ENCODE measurements at regions not wholly inside any gene's neighbourhood (a gene's known extent, or its start where the extent isn't known, plus 50 kb on each side); places are given as distances from the start of the nearest gene placed in this dataset.

GRCh38 chr17:59451706-59452105, 113.7 kb upstream of the DHX40 start:
- no peak for DNase-seq

DNA sequence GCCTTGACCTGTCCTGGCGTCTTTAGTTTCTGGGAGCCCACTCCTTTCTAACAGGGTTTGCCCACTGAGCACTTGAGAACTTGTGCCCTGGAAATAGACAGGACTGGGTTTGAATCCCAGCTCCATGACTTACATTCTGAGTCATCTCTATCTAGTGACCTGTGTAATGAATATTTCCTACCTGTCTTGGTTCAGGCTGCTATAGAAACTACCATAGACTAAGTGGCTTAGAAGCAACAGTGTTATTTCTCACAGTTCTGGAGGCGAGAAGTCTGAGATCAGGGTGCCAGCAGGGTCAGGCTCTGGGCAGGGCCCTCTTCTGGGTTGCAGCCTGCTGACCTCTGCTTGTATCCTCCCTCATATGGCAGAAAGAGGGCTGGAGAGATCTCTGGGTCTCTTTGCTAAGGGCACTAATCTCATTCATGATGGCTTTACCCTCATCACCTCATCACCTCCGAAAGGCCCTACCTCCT, 110.7 kb upstream of the DHX40 start:
- DNase-seq, result no peak

- no peak for DNase-seq
These were observed 109.0 kb upstream of the DHX40 start for GRCh38 chr17:59456428-59456827.

DNA sequence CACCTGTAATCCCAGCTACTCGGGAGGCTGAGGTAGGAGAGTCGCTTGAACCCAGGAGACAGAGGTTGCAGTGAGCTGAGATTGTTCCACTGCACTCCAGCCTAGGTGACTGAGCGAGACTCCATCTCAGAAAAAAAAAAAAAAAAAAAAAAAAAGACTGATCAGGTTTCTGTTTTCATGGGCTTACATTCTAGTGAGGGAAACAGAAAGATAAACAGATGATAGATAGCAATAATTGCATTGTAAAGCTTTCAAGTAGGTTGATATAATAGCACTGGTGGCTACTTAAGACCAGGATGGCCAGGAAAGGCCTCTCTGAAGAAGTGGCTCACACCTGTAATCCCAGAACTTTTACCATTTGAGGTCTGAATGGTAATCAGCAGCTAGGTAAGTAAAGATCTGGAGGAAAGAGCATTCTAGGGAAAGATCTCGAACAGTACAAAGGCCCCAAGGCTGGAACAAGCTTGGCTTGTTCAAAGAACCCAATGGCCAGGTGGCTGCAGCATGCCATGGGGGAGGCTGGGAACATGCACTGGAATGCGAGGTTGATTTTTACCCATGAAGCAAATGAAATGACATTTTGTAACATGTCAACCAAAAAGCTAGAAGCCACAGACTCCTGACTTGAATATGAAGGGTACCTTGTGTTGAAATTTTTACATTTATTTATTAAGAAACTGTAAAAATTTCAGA, 108.3 kb upstream of the DHX40 start:
- DNase-seq, result no peak

DNA sequence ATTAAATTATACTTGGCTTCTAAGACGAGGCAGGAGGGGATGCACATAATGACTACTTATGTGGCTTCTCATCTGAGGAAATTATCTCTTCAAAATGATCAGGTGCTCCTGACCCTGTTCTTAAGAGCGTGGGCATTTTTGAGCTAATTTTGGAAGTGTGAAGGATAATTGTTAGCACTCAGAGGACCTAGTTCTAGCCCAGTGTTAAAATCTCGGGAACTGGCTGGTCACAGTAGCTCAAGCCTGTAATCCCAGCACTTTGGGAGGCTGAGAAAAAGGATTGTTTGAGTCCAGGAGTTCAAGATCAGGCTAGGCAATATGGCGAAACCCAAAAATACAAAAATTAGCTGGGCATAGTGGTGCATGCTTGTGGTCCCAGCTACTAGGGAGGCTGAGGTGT, 103.0 kb upstream of the DHX40 start:
- no peak for DNase-seq

GRCh38 chr17:59464246-59464645, 101.2 kb upstream of the DHX40 start:
- no peak for DNase-seq

- DNase-seq, result no peak
These were observed 99.5 kb upstream of the DHX40 start for GRCh38 chr17:59465949-59466307.

DNA sequence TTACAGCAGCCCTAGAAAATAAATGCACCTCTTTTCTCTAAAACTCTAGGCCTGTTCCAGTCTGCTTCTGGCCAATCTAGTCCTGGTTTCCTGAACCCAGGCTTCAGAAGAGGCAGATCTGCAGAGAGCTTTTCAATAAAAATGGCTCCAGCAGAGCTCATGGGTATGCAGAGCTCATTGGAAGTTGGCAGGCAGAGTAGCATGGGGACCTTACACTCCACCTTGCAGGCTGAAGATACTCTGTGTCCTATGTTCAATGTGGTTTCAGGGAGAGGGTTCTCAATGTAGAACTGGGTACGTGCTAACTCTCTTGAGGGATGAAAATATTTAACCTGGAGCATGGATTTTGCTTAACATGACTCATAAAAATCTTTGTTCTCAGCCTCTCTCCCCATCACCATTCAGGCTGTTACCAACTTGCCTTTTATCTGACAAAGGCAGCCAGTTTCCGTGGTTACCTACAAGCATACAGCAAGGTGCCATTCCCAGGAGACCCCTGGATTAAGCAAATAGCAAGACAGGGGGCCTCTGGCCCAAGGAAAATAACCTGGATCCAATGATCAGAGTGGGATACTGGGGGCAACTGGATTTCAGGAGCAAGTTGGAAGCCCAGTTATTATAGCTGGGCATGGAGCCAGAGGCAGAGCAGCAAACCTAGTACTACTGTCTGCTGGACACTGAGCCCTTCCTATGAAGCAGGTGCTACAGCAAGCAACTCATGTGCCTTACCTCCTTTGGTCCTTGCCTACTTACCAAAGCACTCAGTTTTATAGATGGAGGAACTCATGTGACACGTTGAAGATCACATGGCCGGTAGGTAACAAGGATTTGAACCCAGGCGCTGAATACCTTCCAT, 98.2 kb upstream of the DHX40 start:
- DNase-seq, result no peak

- no peak for DNase-seq
These were observed 95.5 kb upstream of the DHX40 start for GRCh38 chr17:59469786-59470485.

GRCh38 chr17:59470624-59471297, 94.6 kb upstream of the DHX40 start:
- no peak for DNase-seq

DNA sequence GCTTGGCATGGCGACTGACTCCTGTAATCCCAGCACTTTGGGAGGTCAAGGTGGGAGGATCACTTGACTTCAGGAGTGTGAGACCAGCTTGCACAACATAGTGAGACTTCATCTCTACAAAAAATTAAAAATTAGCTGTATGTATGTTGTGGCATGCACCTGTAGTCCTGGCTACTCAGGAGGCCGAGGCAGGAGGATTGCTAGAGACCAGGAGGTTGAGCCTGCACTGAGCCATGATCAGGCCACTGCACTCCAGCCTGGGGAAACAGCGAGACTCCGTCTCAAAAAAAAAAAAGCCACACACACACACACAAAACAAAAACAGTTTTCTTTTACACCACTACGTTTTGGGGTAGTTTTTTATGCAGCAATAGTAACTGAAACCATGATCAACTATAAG, 89.0 kb upstream of the DHX40 start:
- DNase-seq, result no peak

DNA sequence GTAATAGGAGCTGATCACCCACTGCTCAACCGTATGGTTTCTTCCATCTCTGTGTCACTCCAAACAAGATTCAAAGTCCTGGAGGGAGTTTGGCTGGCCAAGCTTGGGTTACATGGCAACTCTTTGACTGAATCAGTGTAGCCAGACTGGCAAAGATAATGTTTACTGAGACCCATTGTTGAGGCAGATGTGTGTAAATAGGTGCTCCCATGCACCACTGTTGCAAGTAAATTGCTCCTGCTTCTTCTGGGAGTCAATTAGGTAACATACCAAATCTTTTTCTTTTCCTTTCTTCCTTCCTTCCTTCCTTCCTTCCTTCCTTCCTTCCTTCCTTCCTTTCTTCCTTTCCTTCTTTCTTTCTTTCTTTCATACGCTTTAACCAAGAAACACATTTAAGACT, 86.3 kb upstream of the DHX40 start:
- DNase-seq, result no peak

DNA sequence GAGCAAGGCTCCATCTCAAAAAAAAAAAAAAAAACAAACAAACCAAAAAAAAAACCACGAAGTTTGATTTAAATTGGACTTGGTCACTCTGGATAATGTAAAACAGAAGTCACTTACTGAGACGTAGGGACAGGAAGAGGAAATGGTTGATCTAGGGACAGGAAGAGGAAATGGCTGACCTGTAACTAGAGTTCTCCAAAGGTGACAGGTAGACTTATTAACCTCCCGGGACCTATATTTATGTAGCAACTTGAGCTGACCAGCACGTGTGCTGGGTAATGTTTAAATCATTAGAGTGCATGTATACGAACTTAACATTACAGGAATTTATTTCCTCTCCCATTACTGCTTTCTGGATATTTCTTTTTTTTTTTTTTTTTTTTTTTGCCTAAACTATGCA, 81.5 kb upstream of the DHX40 start:
- DNase-seq, result no peak

- no peak for DNase-seq
These were observed 80.4 kb upstream of the DHX40 start for GRCh38 chr17:59485015-59485414.

DNA sequence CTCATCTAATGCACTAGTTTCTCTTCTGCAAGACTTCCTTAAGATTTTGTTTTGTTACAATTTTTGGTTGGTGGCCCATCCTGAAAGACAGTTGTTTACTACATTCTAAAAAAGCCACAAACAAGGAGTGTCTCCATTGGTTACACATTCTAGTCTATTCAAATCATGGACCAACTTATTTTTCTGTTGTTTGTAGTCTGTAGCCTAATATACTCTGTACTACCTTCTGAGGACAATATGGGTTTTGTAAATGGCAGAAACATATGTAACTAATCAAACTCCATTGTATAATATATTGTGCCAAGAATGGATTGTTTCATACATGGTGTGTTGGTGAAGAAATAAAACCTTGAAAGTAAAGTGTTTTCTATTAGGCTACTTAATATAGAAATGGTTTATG, 79.5 kb upstream of the DHX40 start:
- no peak for DNase-seq

DNA sequence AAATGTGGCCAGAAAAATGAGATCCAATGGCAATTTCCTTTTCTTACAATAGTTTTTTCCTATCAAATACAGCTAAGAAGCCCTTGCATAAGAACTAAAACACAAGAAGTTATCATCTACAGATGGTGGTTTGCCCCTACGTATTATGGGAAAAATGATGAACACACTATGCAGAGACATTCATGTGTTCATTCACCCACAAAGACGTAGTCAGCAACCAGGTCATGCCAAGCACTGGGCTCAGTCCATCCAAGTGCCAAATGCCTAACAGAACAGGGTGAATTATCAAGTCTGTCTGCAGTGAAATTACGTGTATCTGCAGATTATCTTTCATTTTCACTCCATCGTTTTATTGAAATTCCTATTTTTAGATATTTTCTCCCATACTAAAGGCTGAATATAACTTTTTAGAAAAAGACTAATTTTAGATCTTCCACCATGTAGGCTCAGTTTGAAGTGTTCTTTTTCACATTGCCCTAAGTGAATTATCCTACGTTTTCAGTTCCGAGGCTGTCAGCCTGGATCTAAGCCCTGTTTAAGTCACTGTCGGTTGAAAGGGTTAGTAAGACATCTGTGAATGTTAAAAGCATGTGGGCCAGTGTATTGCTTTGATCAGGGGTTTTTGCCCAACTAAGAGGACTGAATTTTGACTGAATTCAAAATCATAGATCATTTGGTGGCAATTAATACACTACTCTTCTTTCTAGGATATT, 78.1 kb upstream of the DHX40 start:
- no peak for DNase-seq

DNA sequence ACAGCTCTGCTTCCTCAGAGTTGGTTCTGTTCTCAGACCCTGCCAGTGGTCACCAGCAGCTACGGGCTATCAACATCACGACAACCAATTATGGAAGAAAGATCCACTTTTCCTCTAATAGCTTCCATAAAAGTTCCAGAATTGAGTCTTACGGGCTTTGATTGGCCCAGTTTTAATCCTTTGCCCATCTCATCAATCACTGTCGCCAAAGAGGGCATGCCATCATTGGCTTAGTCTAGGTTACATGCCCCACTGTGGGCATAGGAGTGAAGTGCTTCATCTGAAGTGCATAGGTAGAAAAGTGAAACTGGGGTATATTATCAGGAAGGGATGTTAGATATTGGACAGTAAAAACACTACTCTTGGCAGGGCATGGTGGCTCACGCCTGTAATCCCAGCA, 76.6 kb upstream of the DHX40 start:
- no peak for DNase-seq

GRCh38 chr17:59490216-59490615, 75.2 kb upstream of the DHX40 start:
- no peak for DNase-seq

DNA sequence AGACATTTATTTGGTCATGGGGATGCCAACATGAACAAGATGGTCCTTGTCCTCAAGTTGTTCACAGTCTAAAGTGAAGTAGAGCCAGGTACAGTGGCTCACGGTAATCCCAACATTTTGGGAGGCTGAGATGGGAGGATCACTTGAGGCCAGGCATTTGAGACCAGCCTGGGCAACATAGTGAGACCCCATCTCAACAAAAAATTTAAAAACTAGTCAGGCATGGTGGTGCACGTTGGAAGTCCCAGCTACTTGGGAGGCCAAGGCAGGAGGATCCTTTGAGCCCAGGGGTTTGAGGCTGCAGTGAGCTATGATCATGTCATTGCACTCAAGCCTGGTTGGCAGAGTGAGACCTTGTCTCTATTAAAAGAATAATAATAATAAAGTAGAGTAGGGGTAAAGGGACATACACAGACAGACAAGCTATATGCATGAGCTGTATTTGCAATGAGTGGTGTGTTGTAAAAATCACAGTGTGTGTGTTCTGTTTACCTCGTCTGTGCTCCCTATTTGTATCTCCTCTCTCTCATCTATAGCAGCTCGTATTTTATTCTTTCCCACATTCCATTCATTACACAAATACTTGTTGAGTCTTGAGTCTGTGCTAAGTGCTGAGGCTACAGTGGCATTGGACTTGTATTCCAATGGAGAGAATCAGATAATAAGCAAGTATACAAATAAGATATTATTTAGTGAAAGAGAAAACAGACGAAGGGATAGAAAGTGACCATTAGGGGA, 73.9 kb upstream of the DHX40 start:
- no peak for DNase-seq

GRCh38 chr17:59492091-59492451, 73.3 kb upstream of the DHX40 start:
- DNase-seq, result no peak

GRCh38 chr17:59493867-59494266, 71.5 kb upstream of the DHX40 start:
- DNase-seq, result no peak

- DNase-seq, result no peak
These were observed 70.5 kb upstream of the DHX40 start for GRCh38 chr17:59494757-59495368.

All from NCI-H1048 (cell line).